SH-SY5Y (cell line): ENCODE measurements at regions not wholly inside any gene's neighbourhood (a gene's known extent, or its start where the extent isn't known, plus 50 kb on each side); places are given as distances from the start of the nearest gene placed in this dataset.

Experiments used
- GATA2 ChIP-seq: IDR thresholded peaks from 2 replicates; pipeline ENCODE4 v1.6.1; 2011; ENCODE audit warnings: mild to moderate bottlenecking, low read depth, low read length
- GATA3 ChIP-seq: IDR thresholded peaks from 2 replicates; pipeline ENCODE4 v1.6.1; 2011; ENCODE audit warnings: low read depth, mild to moderate bottlenecking, low read length, moderate library complexity

- TF ChIP-seq GATA2 (no peak), GATA3 (no peak)
Measured at GRCh38 chr6:164227952-164228522, 813.5 kb downstream of the QKI start.
